HepG2 (cell line): ENCODE measurements at regions not wholly inside any gene's neighbourhood (a gene's known extent, or its start where the extent isn't known, plus 50 kb on each side); places are given as distances from the start of the nearest gene placed in this dataset.

Source experiments
- ATAC-seq: fragments of 200-7000 bp; cut with Tn5 transposase; 3 replicates; pipeline ENCODE4 v1.9.1; 2020; ENCODE audit warnings: mild to moderate bottlenecking, moderate library complexity
- BruUV-seq: library from RNA; stranded (reverse); fragments of 400-500 nt; replicated peaks from 2 replicates; lab custom pipeline; 2021; lab: Mats Ljungman, UMichigan
- CTCF ChIA-PET: fragments of 300-600 bp; formaldehyde crosslinking; extraction: SDS; loops from one replicate; lab custom pipeline; 2021; ENCODE audit warnings: low total read pairs, inconsistent platforms, low intra/inter-chr PET ratio; lab: Yijun Ruan, JAX
- POLR2A ChIA-PET: fragments of 350-600 bp; sonication (Branson Sonifier 250); formaldehyde crosslinking; loops from one replicate; lab custom pipeline; 2020; ENCODE audit warnings: antibody characterized with exemption, inconsistent platforms; lab: Yijun Ruan, JAX
- DNase-seq: peaks from one replicate; pipeline ENCODE4 v3.0.0-alpha.2; 2015; ENCODE audit warnings: low spot score
- FAIRE-seq: peaks from 3 replicates; lab custom pipeline; 2011; peaks lifted over from hg19 to GRCh38; lab: Jason Lieb, UNC
- H2AFZ ChIP-seq: one replicate; pipeline ENCODE4 v1.6.1; 2011; ENCODE audit warnings: low read length, inconsistent platforms
- H3K27ac ChIP-seq: fragments of 300-600 bp; 3 replicates; pipeline ENCODE4 v1.8.0; 2011; ENCODE audit warnings: mixed run types, mild to moderate bottlenecking, mixed read lengths, low read length, inconsistent platforms; ENCODE audit not compliant: insufficient read depth; ENCODE audit errors: extremely low read length
- H3K27me3 ChIP-seq, 2 experiments: fragments of 200-600 bp in 1 of 2; 2 replicates in 1 of 2; 3 replicates in 1 of 2; pipeline versions ENCODE4 v1.6.0 to v1.8.0; 2011; ENCODE audit warnings: low read length in 2 of 2, mild to moderate bottlenecking in 2 of 2, moderate library complexity in 2 of 2, inconsistent platforms in 1 of 2; ENCODE audit not compliant: insufficient read depth in 2 of 2, control insufficient read depth in 1 of 2
- H3K36me3 ChIP-seq, 2 experiments: fragments of 200-600 bp in 1 of 2; replicated peaks in 1 of 2; 2 replicates in 1 of 2; 3 replicates in 1 of 2; pipeline versions ENCODE4 v1.5.1 to v1.8.0; 2011; ENCODE audit warnings: low read length in 2 of 2, inconsistent platforms in 1 of 2; ENCODE audit not compliant: insufficient read depth in 2 of 2, control insufficient read depth in 1 of 2
- H3K4me1 ChIP-seq: 2 replicates; pipeline ENCODE4 v1.5.1; 2012; ENCODE audit warnings: low read length, inconsistent platforms; ENCODE audit not compliant: insufficient read depth
- H3K4me2 ChIP-seq: 2 replicates; pipeline ENCODE4 v1.6.0; 2011; ENCODE audit warnings: low read depth, low read length, inconsistent platforms
- H3K4me3 ChIP-seq, 3 experiments: fragments of 200-600 bp in 1 of 3; sonication (generic), shearing (Covaris generic) in 1 of 3; replicated peaks in 1 of 3; 2 replicates each; pipeline ENCODE4 v1.5.1; 2011 to 2016; ENCODE audit warnings: low read length in 3 of 3, inconsistent platforms in 2 of 3, low read depth in 2 of 3, mild to moderate bottlenecking in 2 of 3, control low read depth in 1 of 3, mixed read lengths in 1 of 3; ENCODE audit not compliant: insufficient read depth in 1 of 3
- H3K79me2 ChIP-seq: one replicate; pipeline ENCODE4 v1.6.1; 2011; ENCODE audit warnings: low read length, inconsistent platforms; ENCODE audit not compliant: insufficient read depth
- H3K9ac ChIP-seq: 2 replicates; pipeline ENCODE4 v1.6.0; 2011; ENCODE audit warnings: mild to moderate bottlenecking, low read depth, low read length, inconsistent platforms; ENCODE audit not compliant: insufficient read depth
- H3K9me3 ChIP-seq: 2 replicates; pipeline ENCODE4 v1.5.1; 2012; ENCODE audit warnings: mild to moderate bottlenecking, low read length
- H4K20me1 ChIP-seq: 2 replicates; pipeline ENCODE4 v1.6.0; 2011; ENCODE audit warnings: inconsistent platforms, mild to moderate bottlenecking, low read length, moderate library complexity; ENCODE audit not compliant: insufficient read depth
- ATAD3A ChIP-seq: sonication (generic); formaldehyde crosslinking; IDR thresholded peaks from 2 replicates; pipeline ENCODE4 v1.4.0; 2020; ENCODE audit warnings: missing genetic modification reagents
- CBX2 ChIP-seq, 2 experiments: fragments of 200-600 bp in 1 of 2; sonication (generic); formaldehyde crosslinking in 1 of 2; IDR thresholded peaks; 2 replicates each; pipeline versions ENCODE4 v1.7.0 to v1.8.1; 2018 to 2022; ENCODE audit warnings: low read depth in 2 of 2, low read length in 1 of 2, mild to moderate bottlenecking in 1 of 2, missing genetic modification reagents in 1 of 2
- DRAP1 ChIP-seq: IDR thresholded peaks from 2 replicates; pipeline ENCODE4 v1.6.1; 2016; ENCODE audit warnings: missing genetic modification reagents, missing compliant biosample characterization
- JUND ChIP-seq: sonication (generic); formaldehyde crosslinking; IDR thresholded peaks from 2 replicates; pipeline ENCODE4 v1.8.0; 2022; ENCODE audit warnings: mild to moderate bottlenecking, missing genetic modification reagents
- PRMT3 ChIP-seq: sonication (generic); formaldehyde crosslinking; IDR thresholded peaks from 2 replicates; pipeline ENCODE4 v1.8.1; 2022; ENCODE audit warnings: low read depth, mild to moderate bottlenecking, moderate library complexity, missing genetic modification reagents, borderline replicate concordance
- RAD21 ChIP-seq: fragments of 450-650 bp; formaldehyde crosslinking; IDR thresholded peaks from 2 replicates; pipeline ENCODE4 v1.5.0; 2020; ENCODE audit warnings: mild to moderate bottlenecking
- SRF ChIP-seq: IDR thresholded peaks from 2 replicates; pipeline ENCODE4 v1.6.1; 2011; ENCODE audit warnings: mild to moderate bottlenecking, low read depth, low read length, moderate library complexity
- THAP9 ChIP-seq: sonication (generic); formaldehyde crosslinking; IDR thresholded peaks from 2 replicates; pipeline ENCODE4; 2020; ENCODE audit warnings: missing genetic modification reagents, mild to moderate bottlenecking, borderline replicate concordance
- ZBTB42 ChIP-seq: sonication (generic); formaldehyde crosslinking; IDR thresholded peaks from 2 replicates; pipeline ENCODE4 v1.5.0; 2020; ENCODE audit warnings: mild to moderate bottlenecking, missing genetic modification reagents
- ZFX ChIP-seq: sonication (generic); formaldehyde crosslinking; IDR thresholded peaks from 2 replicates; pipeline ENCODE4 v1.4.0; 2020; ENCODE audit warnings: mild to moderate bottlenecking, low read depth, missing genetic modification reagents, moderate library complexity
- WGBS: methylation state at CpG from one replicate; pipeline ENCODE4 v1.1.6; 2017; ENCODE audit warnings: low lambda C conversion rate; 5-methylcytosine and 5-hydroxymethylcytosine counted together
- in situ Hi-C: cut with HindIII; loops from 2 replicates; pipeline ENCODE4 v1.10.0; 2017; ENCODE audit warnings: low pct_unique_long_range_greater_than_20kb; ENCODE audit not compliant: extremely low pct_ligation_motif_present
- intact Hi-C: fragments of 100-400 bp; cut with micrococcal nuclease; formaldehyde crosslinking; loops from one replicate; pipeline ENCODE4 v1.10.0; 2022; ENCODE audit not compliant: unreplicated experiment
- TF ChIP-seq, protein P1 (sequence below): sonication (generic); formaldehyde crosslinking; conservative IDR thresholded peaks from 2 replicates; pipeline ENCODE4 v1.4.0; 2020; ENCODE audit warnings: missing genetic modification reagents

DNA sequence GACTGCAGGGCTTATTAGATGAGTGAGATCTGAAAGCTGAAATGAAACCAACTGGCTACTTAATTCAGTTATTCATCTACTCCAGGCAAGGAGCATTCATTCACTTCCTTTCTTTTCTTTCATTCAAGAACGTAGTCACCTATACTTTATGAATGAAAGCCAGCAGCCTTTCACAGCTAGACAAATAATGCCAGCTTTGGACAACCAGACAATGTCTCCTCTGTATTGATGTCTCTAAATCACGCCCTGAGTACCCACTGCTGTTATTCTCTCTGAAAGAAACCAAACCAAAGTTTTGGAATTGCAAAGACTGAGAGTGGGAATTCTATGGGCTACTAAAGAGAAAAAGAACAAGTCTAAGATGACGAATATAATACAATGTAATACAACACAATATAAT is 121.2 kb upstream of the PTPN3 start:
- Histone ChIP-seq H2AFZ (no peak overlapping the region), H3K4me2 (no peak overlapping the region), H3K27ac (no peak overlapping the region), H3K36me3 (no peaks in the 10 kb centered on the region), H3K4me1 (no peaks in the 10 kb centered on the region), H3K9me3 (no peaks in the 10 kb centered on the region), H3K27me3 (no peaks in the 10 kb centered on the region; a peak in 1 of 5 replicates), H3K9ac (no peak overlapping the region), H3K4me3 (no peak overlapping the region), H3K79me2 (no peaks in the 10 kb centered on the region), H4K20me1 (no peaks in the 10 kb centered on the region)
- no peak for DNase-seq
- TF ChIP-seq, protein P1, sequence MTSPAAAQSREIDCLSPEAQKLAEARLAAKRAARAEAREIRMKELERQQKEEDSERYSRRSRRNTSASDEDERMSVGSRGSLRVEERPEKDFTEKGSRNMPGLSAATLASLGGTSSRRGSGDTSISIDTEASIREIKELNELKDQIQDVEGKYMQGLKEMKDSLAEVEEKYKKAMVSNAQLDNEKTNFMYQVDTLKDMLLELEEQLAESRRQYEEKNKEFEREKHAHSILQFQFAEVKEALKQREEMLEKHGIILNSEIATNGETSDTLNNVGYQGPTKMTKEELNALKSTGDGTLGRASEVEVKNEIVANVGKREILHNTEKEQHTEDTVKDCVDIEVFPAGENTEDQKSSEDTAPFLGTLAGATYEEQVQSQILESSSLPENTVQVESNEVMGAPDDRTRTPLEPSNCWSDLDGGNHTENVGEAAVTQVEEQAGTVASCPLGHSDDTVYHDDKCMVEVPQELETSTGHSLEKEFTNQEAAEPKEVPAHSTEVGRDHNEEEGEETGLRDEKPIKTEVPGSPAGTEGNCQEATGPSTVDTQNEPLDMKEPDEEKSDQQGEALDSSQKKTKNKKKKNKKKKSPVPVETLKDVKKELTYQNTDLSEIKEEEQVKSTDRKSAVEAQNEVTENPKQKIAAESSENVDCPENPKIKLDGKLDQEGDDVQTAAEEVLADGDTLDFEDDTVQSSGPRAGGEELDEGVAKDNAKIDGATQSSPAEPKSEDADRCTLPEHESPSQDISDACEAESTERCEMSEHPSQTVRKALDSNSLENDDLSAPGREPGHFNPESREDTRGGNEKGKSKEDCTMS = no peak
- TF ChIP-seq RAD21 (CRISPR knock-in tag) = no peak
- TF ChIP-seq DRAP1 (CRISPR knock-in tag) = no peak
- no peak for TF ChIP-seq JUND (CRISPR knock-in tag)
- no peak for TF ChIP-seq THAP9 (CRISPR knock-in tag)
- no peak for TF ChIP-seq CBX2 (IDR thresholded peaks at IDR 0.05; ENCODE audit: low read depth, low read length)
- TF ChIP-seq CBX2 (CRISPR knock-in tag; IDR thresholded peaks at IDR 0.05; ENCODE audit: low read depth) = no peak
- no peak for TF ChIP-seq ZFX (CRISPR knock-in tag)
- TF ChIP-seq ZBTB42 (CRISPR knock-in tag) = no peak
- TF ChIP-seq SRF = no peak
- no peak for TF ChIP-seq ATAD3A (CRISPR knock-in tag)
- no peak for TF ChIP-seq PRMT3
- no peak for ATAC-seq
- no peak for FAIRE-seq
- intact Hi-C loops = no loop called here
- POLR2A ChIA-PET = no interaction called here
- in situ Hi-C loops = no loop called here
- CTCF ChIA-PET = no interaction called here
- BruUV-seq = no TSS peak
- WGBS = under 1% methylated on average over 3 of the region's 3 CpGs
